ENCODE measurements at regions not wholly inside any gene's neighbourhood (a gene's known extent, or its start where the extent isn't known, plus 50 kb on each side); places are given as distances from the start of the nearest gene placed in this dataset.

- TF ChIP-seq CTCF (conservative IDR thresholded peaks at IDR 0.05; ENCODE audit: low read depth, low read length) (no peak), NFE2L2 (IDR thresholded peaks at IDR 0.05; ENCODE audit: low read depth, low read length) (no peak), POLR2A (IDR thresholded peaks at IDR 0.05; ENCODE audit: low read depth, low read length) (no peak), BHLHE40 (IDR thresholded peaks at IDR 0.05; ENCODE audit: low read depth, low read length) (no peak)
Measured at GRCh38 chr1:114231301-114231700, 77.6 kb upstream of the SYT6 start.

Data from IMR-90 (cell line).